ENCODE measurements at regions not wholly inside any gene's neighbourhood (a gene's known extent, or its start where the extent isn't known, plus 50 kb on each side); places are given as distances from the start of the nearest gene placed in this dataset.

DNA sequence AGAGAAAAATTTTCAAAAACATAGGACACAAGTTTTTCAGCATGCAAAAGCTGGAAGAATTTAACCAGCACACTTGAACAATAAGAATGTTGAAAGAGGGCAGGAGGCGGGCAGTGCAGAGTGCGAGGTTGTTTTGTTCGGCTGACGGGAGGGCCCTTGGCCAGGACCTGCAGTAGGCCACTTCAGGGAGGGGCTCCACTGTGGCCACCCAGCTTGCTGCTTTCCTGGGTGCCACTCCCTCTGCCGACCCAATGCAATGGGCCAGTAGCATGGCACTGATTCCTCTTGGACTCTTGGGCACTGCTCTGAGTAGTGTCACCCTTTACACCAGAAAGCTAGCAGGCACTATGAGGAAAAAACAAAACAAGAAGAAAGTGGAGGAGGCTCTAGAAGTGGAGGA, 92.9 kb downstream of the SNRPE start:
- WGBS, 2 donors: 93 to 94% methylated on average over 4 of the region's 5 CpGs
- intact Hi-C loops (cut with DNase I): no loop called here
- H3K4me1 ChIP-seq: no peaks in the 10 kb centered on the region
- H3K36me3 ChIP-seq: no peaks in the 10 kb centered on the region
- no peak overlapping the region for H3K4me3 ChIP-seq
- DNase-seq: no peak
- peaks cover 0 to 6% (median 0%) of the 10 kb centered on the region in 4 donors for H3K27me3 ChIP-seq
- no peak overlapping the region for H3K27ac ChIP-seq
- TF ChIP-seq POLR2A (IDR thresholded peaks at IDR 0.05): no peak
- TF ChIP-seq, protein P1, sequence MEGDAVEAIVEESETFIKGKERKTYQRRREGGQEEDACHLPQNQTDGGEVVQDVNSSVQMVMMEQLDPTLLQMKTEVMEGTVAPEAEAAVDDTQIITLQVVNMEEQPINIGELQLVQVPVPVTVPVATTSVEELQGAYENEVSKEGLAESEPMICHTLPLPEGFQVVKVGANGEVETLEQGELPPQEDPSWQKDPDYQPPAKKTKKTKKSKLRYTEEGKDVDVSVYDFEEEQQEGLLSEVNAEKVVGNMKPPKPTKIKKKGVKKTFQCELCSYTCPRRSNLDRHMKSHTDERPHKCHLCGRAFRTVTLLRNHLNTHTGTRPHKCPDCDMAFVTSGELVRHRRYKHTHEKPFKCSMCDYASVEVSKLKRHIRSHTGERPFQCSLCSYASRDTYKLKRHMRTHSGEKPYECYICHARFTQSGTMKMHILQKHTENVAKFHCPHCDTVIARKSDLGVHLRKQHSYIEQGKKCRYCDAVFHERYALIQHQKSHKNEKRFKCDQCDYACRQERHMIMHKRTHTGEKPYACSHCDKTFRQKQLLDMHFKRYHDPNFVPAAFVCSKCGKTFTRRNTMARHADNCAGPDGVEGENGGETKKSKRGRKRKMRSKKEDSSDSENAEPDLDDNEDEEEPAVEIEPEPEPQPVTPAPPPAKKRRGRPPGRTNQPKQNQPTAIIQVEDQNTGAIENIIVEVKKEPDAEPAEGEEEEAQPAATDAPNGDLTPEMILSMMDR (IDR thresholded peaks at IDR 0.05): no peak
- H3K9me3 ChIP-seq: peaks cover 0 to 25% (median 19%) of the 10 kb centered on the region in 3 donors

DNA sequence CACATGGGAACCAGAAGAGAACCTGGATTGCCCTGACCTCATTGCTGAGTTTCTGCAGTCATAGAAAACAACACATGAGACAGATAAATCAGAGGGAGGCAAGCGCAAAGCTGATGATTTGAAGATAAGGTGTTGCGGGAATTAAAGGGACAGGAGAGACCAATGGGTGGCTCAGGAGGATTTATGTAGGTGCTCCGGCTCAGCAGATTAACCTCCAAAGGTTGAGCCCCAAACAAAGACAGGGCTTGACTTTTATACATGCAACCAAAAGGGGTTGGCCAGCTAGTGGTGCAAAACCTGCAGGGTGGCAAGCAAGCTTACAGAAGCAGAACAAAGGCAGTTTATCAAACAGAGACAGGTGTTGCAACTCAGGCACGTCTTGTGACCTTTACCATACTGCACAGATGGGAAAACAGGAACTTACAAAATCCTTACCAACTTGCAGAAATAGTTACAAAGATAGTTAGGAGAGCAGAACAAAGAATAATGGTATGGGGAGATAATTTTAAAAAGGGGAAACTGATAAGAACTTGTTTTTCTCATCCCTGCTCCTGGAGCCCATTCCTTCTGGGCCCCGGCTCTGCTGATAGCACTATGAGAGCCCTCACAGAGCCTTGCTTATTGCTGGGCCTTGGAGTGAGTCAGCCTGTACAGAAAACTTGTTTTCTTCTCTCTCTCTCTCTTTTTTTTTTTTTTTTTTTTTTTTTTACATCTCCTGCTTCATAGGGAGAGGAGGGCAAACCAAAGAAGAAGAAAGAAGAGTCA, 93.6 kb downstream of the SNRPE start:
- no peak for DNase-seq
- Histone ChIP-seq H3K9me3 (peaks cover 0 to 25% (median 19%) of the 10 kb centered on the region in 3 donors), H3K4me1 (no peaks in the 10 kb centered on the region), H3K4me3 (no peak overlapping the region), H3K27me3 (peaks cover 0 to 6% (median 0%) of the 10 kb centered on the region in 4 donors), H3K27ac (no peak overlapping the region), H3K36me3 (no peaks in the 10 kb centered on the region)
- TF ChIP-seq POLR2A (IDR thresholded peaks at IDR 0.05): no peak
- TF ChIP-seq, protein P1 (IDR thresholded peaks at IDR 0.05): no peak
- intact Hi-C loops (cut with DNase I): no loop called here
- WGBS, 2 donors: 70 to 75% methylated on average over 5 of the region's 5 CpGs

DNA sequence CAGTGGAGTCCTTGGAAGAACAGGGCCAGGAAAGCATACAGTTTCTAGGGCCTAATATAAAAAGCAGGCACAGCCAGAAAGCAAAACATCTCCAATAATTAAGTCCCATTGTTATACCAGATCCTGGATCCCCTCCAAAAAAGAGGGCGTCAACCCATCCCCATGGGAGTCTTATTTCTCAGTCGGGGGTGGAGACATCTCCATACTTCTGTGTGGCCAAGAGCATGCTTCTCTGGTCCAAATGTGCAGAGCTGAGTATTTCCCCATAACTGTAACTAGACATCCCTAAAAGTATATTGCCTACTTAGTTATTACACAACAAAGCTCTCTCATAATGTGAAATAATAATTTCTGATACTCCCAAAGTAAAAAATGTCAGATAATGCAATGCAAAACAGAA, 104.2 kb upstream of the SOX13 start:
- H3K27ac ChIP-seq: no peak overlapping the region
- H3K4me1 ChIP-seq: no peaks in the 10 kb centered on the region
- DNase-seq: no peak
- H3K36me3 ChIP-seq: no peaks in the 10 kb centered on the region
- 48 to 58% methylated on average over 2 of the region's 2 CpGs for WGBS, 2 donors
- H3K27me3 ChIP-seq: peaks cover 0 to 3% (median 0%) of the 10 kb centered on the region in 4 donors
- no peak overlapping the region for H3K4me3 ChIP-seq
- intact Hi-C loops (cut with DNase I): no loop called here
- TF ChIP-seq, protein P1 (IDR thresholded peaks at IDR 0.05): no peak
- no peak for TF ChIP-seq POLR2A (IDR thresholded peaks at IDR 0.05)
- peaks cover 0 to 24% (median 23%) of the 10 kb centered on the region in 3 donors for H3K9me3 ChIP-seq

DNA sequence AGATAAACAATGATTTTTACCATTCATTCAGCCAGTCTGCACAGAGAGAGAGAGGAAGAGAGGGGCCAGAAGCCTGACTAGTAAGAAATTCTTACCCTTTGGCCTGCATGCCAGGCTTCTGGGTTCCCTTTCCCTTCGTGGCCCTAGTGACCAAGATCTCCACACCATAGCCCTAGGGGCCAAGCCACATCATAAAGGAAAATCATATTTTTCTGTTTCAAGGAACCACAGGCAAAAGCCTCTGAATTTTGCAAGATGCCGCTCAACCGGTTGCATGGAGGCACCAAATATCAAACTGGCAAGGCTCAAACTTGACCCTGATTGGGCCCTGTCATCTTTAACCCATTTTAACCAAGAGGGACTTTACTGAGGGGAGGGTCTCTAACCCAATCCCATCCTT, 103.1 kb upstream of the SOX13 start:
- H3K9me3 ChIP-seq: peaks cover 0 to 21% (median 20%) of the 10 kb centered on the region in 3 donors
- H3K27ac ChIP-seq: no peak overlapping the region
- H3K36me3 ChIP-seq: no peaks in the 10 kb centered on the region
- no peaks in the 10 kb centered on the region for H3K4me1 ChIP-seq
- intact Hi-C loops (cut with DNase I): no loop called here
- TF ChIP-seq, protein P1 (IDR thresholded peaks at IDR 0.05): no peak
- no peak for TF ChIP-seq POLR2A (IDR thresholded peaks at IDR 0.05)
- DNase-seq: no peak
- 65 to 81% methylated on average over 2 to 3 of the region's 3 CpGs for WGBS, 2 donors
- no peak overlapping the region for H3K4me3 ChIP-seq
- H3K27me3 ChIP-seq: peaks cover 0 to 3% (median 0%) of the 10 kb centered on the region in 4 donors

DNA sequence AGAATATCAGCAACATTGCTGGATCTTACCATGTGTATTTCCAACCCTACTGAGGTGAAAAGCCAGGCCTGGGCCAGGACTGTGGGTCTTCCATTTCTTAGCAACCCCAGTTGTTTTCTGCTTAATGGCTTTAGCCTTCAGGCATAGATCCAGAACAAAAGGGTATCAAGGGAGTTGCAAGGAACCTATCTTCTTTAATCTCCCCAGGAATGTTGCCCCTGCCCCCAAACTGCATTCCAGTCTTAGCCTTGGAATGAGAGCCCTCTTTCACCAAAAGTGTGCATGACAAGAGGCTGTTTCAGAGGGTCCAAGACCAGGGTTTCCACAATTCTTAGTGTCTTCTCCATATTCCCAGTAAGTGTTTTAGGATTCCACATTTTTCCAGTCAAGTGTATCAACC, 87.9 kb upstream of the SOX13 start:
- intact Hi-C loops (cut with DNase I): no loop called here
- no peak for DNase-seq
- H3K4me1 ChIP-seq: no peaks in the 10 kb centered on the region
- no peak overlapping the region for H3K4me3 ChIP-seq
- H3K27ac ChIP-seq: no peak overlapping the region
- no peaks in the 10 kb centered on the region for H3K27me3 ChIP-seq
- H3K9me3 ChIP-seq: no peaks in the 10 kb centered on the region
- no peaks in the 10 kb centered on the region for H3K36me3 ChIP-seq
- no peak for TF ChIP-seq POLR2A (IDR thresholded peaks at IDR 0.05)
- TF ChIP-seq, protein P1 (IDR thresholded peaks at IDR 0.05): no peak

Measured in esophagus squamous epithelium (tissue), 5 donors.